ENCODE measurements at regions not wholly inside any gene's neighbourhood (a gene's known extent, or its start where the extent isn't known, plus 50 kb on each side); places are given as distances from the start of the nearest gene placed in this dataset.

DNA sequence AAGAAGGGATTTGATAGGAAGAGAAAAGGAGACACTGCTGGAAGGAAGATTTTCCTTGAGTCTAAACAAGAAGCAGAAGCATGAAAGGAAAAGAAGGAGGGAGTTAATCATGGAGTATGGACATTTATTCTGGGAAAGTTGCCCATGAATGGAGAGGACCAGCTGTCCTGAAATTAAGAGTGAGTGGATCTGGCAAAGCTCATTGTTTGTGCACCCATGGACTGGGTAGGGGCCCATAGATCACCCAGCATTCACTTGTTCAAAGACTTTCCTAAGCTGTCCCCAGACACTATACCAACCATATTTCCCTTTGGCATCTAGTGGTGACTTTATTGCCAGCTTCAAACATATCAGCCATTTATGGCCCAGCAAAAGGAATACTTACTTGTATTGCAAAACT lies 422.7 kb downstream of the FBXO15 start:
- Histone ChIP-seq H3K9me3 (no peaks in the 10 kb centered on the region), H3K27ac (no peak overlapping the region), H3K4me3 (replicated peaks in 1 of 3) (no peak overlapping the region), H3K4me1 (no peaks in the 10 kb centered on the region), H3K36me3 (no peaks in the 10 kb centered on the region), H3K27me3 (no peaks in the 10 kb centered on the region)
- no peak for DNase-seq
- intact Hi-C loops (cut with DNase I): no loop called here
- TF ChIP-seq POLR2A (IDR thresholded peaks at IDR 0.05): no peak
- TF ChIP-seq, protein P1, sequence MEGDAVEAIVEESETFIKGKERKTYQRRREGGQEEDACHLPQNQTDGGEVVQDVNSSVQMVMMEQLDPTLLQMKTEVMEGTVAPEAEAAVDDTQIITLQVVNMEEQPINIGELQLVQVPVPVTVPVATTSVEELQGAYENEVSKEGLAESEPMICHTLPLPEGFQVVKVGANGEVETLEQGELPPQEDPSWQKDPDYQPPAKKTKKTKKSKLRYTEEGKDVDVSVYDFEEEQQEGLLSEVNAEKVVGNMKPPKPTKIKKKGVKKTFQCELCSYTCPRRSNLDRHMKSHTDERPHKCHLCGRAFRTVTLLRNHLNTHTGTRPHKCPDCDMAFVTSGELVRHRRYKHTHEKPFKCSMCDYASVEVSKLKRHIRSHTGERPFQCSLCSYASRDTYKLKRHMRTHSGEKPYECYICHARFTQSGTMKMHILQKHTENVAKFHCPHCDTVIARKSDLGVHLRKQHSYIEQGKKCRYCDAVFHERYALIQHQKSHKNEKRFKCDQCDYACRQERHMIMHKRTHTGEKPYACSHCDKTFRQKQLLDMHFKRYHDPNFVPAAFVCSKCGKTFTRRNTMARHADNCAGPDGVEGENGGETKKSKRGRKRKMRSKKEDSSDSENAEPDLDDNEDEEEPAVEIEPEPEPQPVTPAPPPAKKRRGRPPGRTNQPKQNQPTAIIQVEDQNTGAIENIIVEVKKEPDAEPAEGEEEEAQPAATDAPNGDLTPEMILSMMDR (IDR thresholded peaks at IDR 0.05): no peak

DNA sequence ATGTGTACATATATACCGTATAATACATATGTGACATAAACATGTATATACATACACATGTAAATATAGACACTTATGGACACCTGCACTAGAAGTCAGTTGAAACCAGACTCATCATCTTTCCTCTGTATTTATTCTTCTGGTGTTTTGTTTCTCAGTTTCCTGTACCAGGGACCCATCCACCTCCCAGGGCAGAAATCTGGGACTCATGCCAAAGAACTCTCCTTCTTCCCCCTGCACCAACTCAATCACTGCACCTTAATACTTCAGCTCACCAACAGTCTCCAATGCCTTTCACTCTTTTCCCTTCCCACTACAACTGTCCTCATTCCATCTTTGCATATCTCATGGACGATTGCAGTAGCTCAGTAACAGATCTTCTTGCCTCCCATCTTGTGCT lies 428.0 kb downstream of the FBXO15 start:
- no peaks in the 10 kb centered on the region for H3K36me3 ChIP-seq
- H3K4me1 ChIP-seq: no peaks in the 10 kb centered on the region
- WGBS, 2 donors: 67 to 78% methylated on average over 2 of the region's 2 CpGs
- no peak for DNase-seq
- no peaks in the 10 kb centered on the region for H3K9me3 ChIP-seq
- intact Hi-C loops (cut with DNase I): no loop called here
- no peak overlapping the region for H3K27ac ChIP-seq
- no peaks in the 10 kb centered on the region for H3K27me3 ChIP-seq
- TF ChIP-seq POLR2A (IDR thresholded peaks at IDR 0.05): no peak
- TF ChIP-seq, protein P1 (IDR thresholded peaks at IDR 0.05): no peak
- no peak overlapping the region for H3K4me3 ChIP-seq (replicated peaks in 1 of 3)

DNA sequence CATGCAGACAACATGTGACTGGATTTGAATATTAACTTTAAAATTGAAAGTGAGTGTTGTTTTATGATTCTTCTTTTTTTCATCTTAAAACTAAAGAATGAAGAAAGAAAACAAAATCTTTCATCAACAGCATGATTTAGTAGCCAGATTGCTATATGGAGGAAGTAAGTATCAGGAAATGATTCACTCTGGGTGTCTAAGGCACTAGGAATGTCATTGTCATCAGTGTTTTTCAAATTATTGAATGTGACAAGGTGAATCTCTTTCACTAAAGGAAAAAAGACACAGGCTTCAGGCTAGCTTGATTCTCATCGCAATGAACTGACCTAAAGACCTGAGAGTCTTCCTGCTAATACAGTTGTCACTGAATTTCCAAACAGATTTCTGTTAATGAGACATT lies 430.1 kb downstream of the FBXO15 start:
- Histone ChIP-seq H3K27me3 (no peaks in the 10 kb centered on the region), H3K4me1 (no peaks in the 10 kb centered on the region), H3K27ac (no peak overlapping the region), H3K9me3 (no peaks in the 10 kb centered on the region), H3K4me3 (replicated peaks in 1 of 3) (no peak overlapping the region), H3K36me3 (no peaks in the 10 kb centered on the region)
- intact Hi-C loops (cut with DNase I): no loop called here
- 79 to 89% methylated on average over 1 of the region's 1 CpG for WGBS, 2 donors
- no peak for TF ChIP-seq POLR2A (IDR thresholded peaks at IDR 0.05)
- TF ChIP-seq, protein P1 (IDR thresholded peaks at IDR 0.05): no peak
- DNase-seq: no peak

DNA sequence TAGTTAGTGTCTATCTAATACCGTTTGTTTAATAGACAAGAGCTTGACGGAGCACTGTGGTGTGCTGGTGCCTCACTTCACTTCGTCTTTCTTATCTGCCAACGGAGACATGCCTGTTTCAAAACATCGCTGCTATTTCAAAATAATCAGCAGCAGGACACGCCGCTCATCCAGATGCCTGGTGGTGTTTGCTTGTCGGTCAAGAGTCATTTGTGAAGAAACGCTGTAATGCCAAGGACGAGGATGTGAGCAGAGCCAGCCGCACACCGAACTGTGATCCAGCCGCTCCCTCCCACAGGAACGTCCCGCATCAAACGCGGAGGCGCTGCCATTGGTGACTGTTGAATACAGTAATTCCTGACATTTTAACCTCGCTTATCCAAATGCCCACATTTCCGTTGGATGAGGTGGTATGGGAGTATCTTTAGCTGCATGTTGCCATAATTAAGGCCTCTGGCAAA lies 432.4 kb downstream of the FBXO15 start:
- no peaks in the 10 kb centered on the region for H3K27me3 ChIP-seq
- DNase-seq: no peak
- no peak for TF ChIP-seq POLR2A (IDR thresholded peaks at IDR 0.05)
- TF ChIP-seq, protein P1 (IDR thresholded peaks at IDR 0.05): no peak
- intact Hi-C loops (cut with DNase I): no loop called here
- no peak overlapping the region for H3K27ac ChIP-seq
- H3K36me3 ChIP-seq: no peaks in the 10 kb centered on the region
- no peak overlapping the region for H3K4me3 ChIP-seq (replicated peaks in 1 of 3)
- H3K9me3 ChIP-seq: no peaks in the 10 kb centered on the region
- H3K4me1 ChIP-seq: no peaks in the 10 kb centered on the region
- 59 to 71% methylated on average over 20 of the region's 20 CpGs for WGBS, 2 donors

DNA sequence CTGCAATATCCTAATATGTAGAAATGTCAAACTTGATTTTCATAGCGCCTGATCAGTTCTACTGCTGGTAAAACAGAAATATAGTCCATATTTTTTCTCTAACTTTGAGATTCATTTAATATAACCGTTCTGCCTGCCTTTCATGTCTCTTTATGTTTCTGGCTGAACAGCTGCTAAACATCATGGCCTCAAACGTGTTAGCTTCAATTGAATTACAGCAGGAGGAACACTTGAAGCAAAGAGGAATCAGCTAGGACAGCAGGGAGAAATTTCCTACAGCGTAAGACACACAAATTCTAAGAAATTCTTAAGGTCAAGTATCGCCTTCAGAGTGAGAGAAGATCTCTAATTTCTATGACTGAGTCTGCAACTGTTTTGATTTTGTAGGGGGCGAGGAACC lies 433.2 kb downstream of the FBXO15 start:
- Histone ChIP-seq H3K27me3 (no peaks in the 10 kb centered on the region), H3K9me3 (no peaks in the 10 kb centered on the region), H3K4me3 (replicated peaks in 1 of 3) (no peak overlapping the region), H3K27ac (no peak overlapping the region), H3K4me1 (no peaks in the 10 kb centered on the region), H3K36me3 (no peaks in the 10 kb centered on the region)
- intact Hi-C loops (cut with DNase I): no loop called here
- TF ChIP-seq, protein P1 (IDR thresholded peaks at IDR 0.05): no peak
- no peak for TF ChIP-seq POLR2A (IDR thresholded peaks at IDR 0.05)
- 63 to 75% methylated on average over 6 of the region's 6 CpGs for WGBS, 2 donors
- no peak for DNase-seq

Measured in thyroid gland (tissue), 4 donors.